HEK293 (cell line): ENCODE measurements at regions not wholly inside any gene's neighbourhood (a gene's known extent, or its start where the extent isn't known, plus 50 kb on each side); places are given as distances from the start of the nearest gene placed in this dataset.

Experiments used
- CTCF ChIA-PET: fragments of 350-600 bp; formaldehyde crosslinking; extraction: SDS; loops from one replicate; lab custom pipeline; 2021; ENCODE audit warnings: antibody characterized with exemption; lab: Yijun Ruan, JAX
- POLR2A ChIA-PET: fragments of 300-600 bp; formaldehyde crosslinking; extraction: SDS; loops from one replicate; lab custom pipeline; 2020; ENCODE audit warnings: antibody characterized with exemption, inconsistent platforms; lab: Yijun Ruan, JAX
- H3K27ac ChIP-seq: fragments of 200-500 bp; sonication (Bioruptor generic); 2 replicates; pipeline ENCODE4 v1.5.1; 2014; ENCODE audit warnings: low read depth, low read length, control low read depth, inconsistent platforms; ENCODE audit errors: extremely low read depth
- H3K36me3 ChIP-seq, 2 experiments: fragments of 200-500 bp in 1 of 2; sonication (Bioruptor generic) in 1 of 2; 1 replicate in 1 of 2; 2 replicates in 1 of 2; pipeline ENCODE4 v1.5.1; 2014 to 2017; ENCODE audit warnings: inconsistent platforms in 2 of 2, low read length in 2 of 2; ENCODE audit not compliant: control insufficient read depth in 2 of 2, insufficient read depth in 1 of 2
- H3K4me1 ChIP-seq: fragments of 200-500 bp; sonication (Bioruptor generic); 2 replicates; pipeline ENCODE4 v1.5.1; 2014; ENCODE audit warnings: mild to moderate bottlenecking, low read length, inconsistent platforms; ENCODE audit not compliant: control insufficient read depth, insufficient read depth
- H3K4me3 ChIP-seq: 2 replicates; pipeline ENCODE4 v1.5.1; 2011; ENCODE audit warnings: low read depth, mild to moderate bottlenecking, control low read depth, low read length, moderate library complexity
- H3K9me3 ChIP-seq: fragments of 200-500 bp; sonication (Bioruptor generic); 2 replicates; pipeline ENCODE4 v1.5.1; 2014; ENCODE audit warnings: low read depth, low read length, inconsistent platforms; ENCODE audit not compliant: control insufficient read depth, insufficient read depth
- AEBP2 ChIP-seq: fragments of 450-650 bp; formaldehyde crosslinking; IDR thresholded peaks from 2 replicates; pipeline ENCODE4 v1.5.1; 2016; ENCODE audit warnings: missing biosample characterization, missing genetic modification characterization, borderline replicate concordance
- ATF2 ChIP-seq: fragments of 450-650 bp; formaldehyde crosslinking; IDR thresholded peaks from 2 replicates; pipeline ENCODE4 v1.5.1; 2016; ENCODE audit warnings: missing biosample characterization, missing genetic modification characterization, low read depth
- FEZF1 ChIP-seq: fragments of 450-650 bp; formaldehyde crosslinking; IDR thresholded peaks from 2 replicates; pipeline ENCODE4 v1.5.1; 2016; ENCODE audit warnings: missing biosample characterization, missing genetic modification characterization
- GFI1B ChIP-seq: fragments of 450-650 bp; formaldehyde crosslinking; IDR thresholded peaks from 2 replicates; pipeline ENCODE4 v1.5.1; 2016; ENCODE audit warnings: missing biosample characterization, missing genetic modification characterization
- GLIS2 ChIP-seq: fragments of 450-650 bp; formaldehyde crosslinking; IDR thresholded peaks from 2 replicates; pipeline ENCODE4 v1.5.1; 2016; ENCODE audit warnings: missing biosample characterization, missing genetic modification characterization
- HIC1 ChIP-seq: fragments of 450-650 bp; formaldehyde crosslinking; IDR thresholded peaks from 2 replicates; pipeline ENCODE4 v1.5.1; 2016; ENCODE audit warnings: missing biosample characterization, missing genetic modification characterization
- MYNN ChIP-seq: fragments of 450-650 bp; formaldehyde crosslinking; IDR thresholded peaks from 2 replicates; pipeline ENCODE4 v1.5.1; 2016; ENCODE audit warnings: missing biosample characterization, missing genetic modification characterization, borderline replicate concordance
- SCRT1 ChIP-seq: fragments of 450-650 bp; formaldehyde crosslinking; IDR thresholded peaks from 2 replicates; pipeline ENCODE4 v1.5.1; 2016; ENCODE audit warnings: missing biosample characterization, missing genetic modification characterization, borderline replicate concordance
- SP2 ChIP-seq: fragments of 450-650 bp; formaldehyde crosslinking; IDR thresholded peaks from 2 replicates; pipeline ENCODE4 v1.5.1; 2016; ENCODE audit warnings: missing biosample characterization, missing genetic modification characterization
- ZBTB44 ChIP-seq: fragments of 450-650 bp; IDR thresholded peaks from 2 replicates; pipeline ENCODE4 v1.5.1; 2018; ENCODE audit warnings: missing biosample characterization, mild to moderate bottlenecking, missing genetic modification characterization
- ZFP3 ChIP-seq: fragments of 450-650 bp; formaldehyde crosslinking; IDR thresholded peaks from 2 replicates; pipeline ENCODE4 v1.5.1; 2016; ENCODE audit warnings: low read depth, missing biosample characterization, missing genetic modification characterization
- ZNF148 ChIP-seq: fragments of 450-650 bp; formaldehyde crosslinking; IDR thresholded peaks from 2 replicates; pipeline ENCODE4 v1.5.0; 2017; ENCODE audit warnings: missing biosample characterization, missing genetic modification characterization, borderline replicate concordance
- ZNF239 ChIP-seq: fragments of 450-650 bp; formaldehyde crosslinking; IDR thresholded peaks from 2 replicates; pipeline ENCODE4 v1.5.1; 2016; ENCODE audit warnings: missing biosample characterization, missing genetic modification characterization
- ZNF324 ChIP-seq: fragments of 450-650 bp; formaldehyde crosslinking; IDR thresholded peaks from 2 replicates; pipeline ENCODE4 v1.5.1; 2016; ENCODE audit warnings: missing biosample characterization, missing genetic modification characterization
- ZNF513 ChIP-seq: fragments of 450-650 bp; IDR thresholded peaks from 2 replicates; pipeline ENCODE4 v1.5.1; 2018; ENCODE audit warnings: missing biosample characterization, missing genetic modification characterization
- ZNF621 ChIP-seq: fragments of 450-650 bp; formaldehyde crosslinking; IDR thresholded peaks from 2 replicates; pipeline ENCODE4 v1.5.1; 2017; ENCODE audit warnings: missing biosample characterization, missing genetic modification characterization
- ZNF639 ChIP-seq: fragments of 450-650 bp; formaldehyde crosslinking; IDR thresholded peaks from 2 replicates; pipeline ENCODE4 v1.5.1; 2016; ENCODE audit warnings: missing biosample characterization, missing genetic modification characterization
- ZNF670 ChIP-seq: fragments of 450-650 bp; formaldehyde crosslinking; IDR thresholded peaks from 2 replicates; pipeline ENCODE4 v1.5.1; 2016; ENCODE audit warnings: missing biosample characterization, missing genetic modification characterization, low read depth

GRCh38 chr3:6806991-6807390 lies 53.9 kb upstream of the GRM7 start (continued):
- TF ChIP-seq AEBP2 (tag by site-specific recombination) (no peak), ZNF639 (tag by site-specific recombination) (no peak), GLIS2 (no peak), SCRT1 (tag by site-specific recombination) (no peak), MYNN (tag by site-specific recombination) (no peak), SP2 (tag by site-specific recombination) (no peak), HIC1 (no peak), FEZF1 (tag by site-specific recombination) (no peak)
- TF ChIP-seq, all 188 proteins: peak for 0

- H3K9me3 ChIP-seq = no peaks in the 10 kb centered on the region
- H3K4me3 ChIP-seq = no peak overlapping the region
- ChIA-PET POLR2A (no interaction called here), CTCF (interaction anchor here (0.6 kb wide), 1 partner anchor 249 kb away, joined by 3 read pairs; no protein-coding TSS in a partner anchor)
- H3K4me1 ChIP-seq = no peaks in the 10 kb centered on the region
- no peak overlapping the region for H3K27ac ChIP-seq
- TF ChIP-seq ZNF324 (tag by site-specific recombination) (no peak), ZNF239 (tag by site-specific recombination) (no peak), ZBTB44 (no peak), ATF2 (no peak), ZFP3 (no peak), ZNF513 (tag by site-specific recombination) (no peak), GFI1B (no peak), SP2 (tag by site-specific recombination) (no peak), ZNF621 (tag by site-specific recombination) (no peak), ZNF148 (no peak), ZNF670 (tag by site-specific recombination) (no peak)
- TF ChIP-seq, all 188 proteins: peak for 0
- H3K36me3 ChIP-seq = no peaks in the 10 kb centered on the region
Observed at GRCh38 chr3:6807967-6808588, 52.8 kb upstream of the GRM7 start.
